GM06990 (cell line): ENCODE measurements at regions not wholly inside any gene's neighbourhood (a gene's known extent, or its start where the extent isn't known, plus 50 kb on each side); places are given as distances from the start of the nearest gene placed in this dataset.
"Not testable (repeated sequence)": the region's sequence is repeated elsewhere in the genome, so short reads cannot be mapped to it uniquely, and the experiment has no call there.

ENCODE experiments used
- DNase-seq: peaks from one replicate; pipeline ENCODE4 v3.0.0-alpha.2; 2011; ENCODE audit not compliant: insufficient read length; ENCODE audit errors: extremely low read depth
- H3K27me3 ChIP-seq: replicated peaks from 2 replicates; pipeline ENCODE4 v1.6.0; 2011; ENCODE audit warnings: low read length; ENCODE audit not compliant: control insufficient read depth, insufficient read depth
- H3K36me3 ChIP-seq: 2 replicates; pipeline ENCODE4 v1.5.1; 2011; ENCODE audit warnings: low read length; ENCODE audit not compliant: control insufficient read depth, insufficient read depth
- H3K4me3 ChIP-seq: replicated peaks from 2 replicates; pipeline ENCODE4 v1.5.1; 2011; ENCODE audit warnings: low read depth, mild to moderate bottlenecking, control low read depth, low read length
- TF ChIP-seq, protein P1 (sequence below): IDR thresholded peaks from 2 replicates; pipeline ENCODE4 v1.5.1; 2011; ENCODE audit warnings: low read length, control low read depth, mild to moderate bottlenecking, inconsistent platforms; ENCODE audit not compliant: insufficient read depth, poor library complexity, severe bottlenecking

DNA sequence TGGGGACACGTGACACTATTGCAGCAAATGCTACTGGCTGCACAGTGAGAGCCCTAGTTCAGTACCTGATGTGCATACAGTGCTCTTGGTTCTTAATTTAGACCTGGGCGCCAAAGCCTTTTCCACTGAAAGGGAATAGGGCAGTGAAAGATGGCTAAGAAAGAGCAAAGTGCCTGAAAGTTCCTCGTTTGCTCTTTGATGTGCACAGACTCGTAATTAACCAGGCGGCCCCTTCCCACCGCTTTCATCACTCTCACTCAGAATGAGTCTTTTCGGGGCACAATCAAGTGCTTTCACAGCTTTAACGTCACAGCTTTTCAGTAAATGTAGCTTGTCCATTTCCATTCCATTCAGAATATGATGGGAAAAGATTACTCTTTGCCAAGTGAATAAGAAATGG is 116.6 kb upstream of the ADRA1B start:
- no peak for DNase-seq
- TF ChIP-seq, protein P1, sequence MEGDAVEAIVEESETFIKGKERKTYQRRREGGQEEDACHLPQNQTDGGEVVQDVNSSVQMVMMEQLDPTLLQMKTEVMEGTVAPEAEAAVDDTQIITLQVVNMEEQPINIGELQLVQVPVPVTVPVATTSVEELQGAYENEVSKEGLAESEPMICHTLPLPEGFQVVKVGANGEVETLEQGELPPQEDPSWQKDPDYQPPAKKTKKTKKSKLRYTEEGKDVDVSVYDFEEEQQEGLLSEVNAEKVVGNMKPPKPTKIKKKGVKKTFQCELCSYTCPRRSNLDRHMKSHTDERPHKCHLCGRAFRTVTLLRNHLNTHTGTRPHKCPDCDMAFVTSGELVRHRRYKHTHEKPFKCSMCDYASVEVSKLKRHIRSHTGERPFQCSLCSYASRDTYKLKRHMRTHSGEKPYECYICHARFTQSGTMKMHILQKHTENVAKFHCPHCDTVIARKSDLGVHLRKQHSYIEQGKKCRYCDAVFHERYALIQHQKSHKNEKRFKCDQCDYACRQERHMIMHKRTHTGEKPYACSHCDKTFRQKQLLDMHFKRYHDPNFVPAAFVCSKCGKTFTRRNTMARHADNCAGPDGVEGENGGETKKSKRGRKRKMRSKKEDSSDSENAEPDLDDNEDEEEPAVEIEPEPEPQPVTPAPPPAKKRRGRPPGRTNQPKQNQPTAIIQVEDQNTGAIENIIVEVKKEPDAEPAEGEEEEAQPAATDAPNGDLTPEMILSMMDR: no peak
- Histone ChIP-seq H3K27me3 (no peaks in the 10 kb centered on the region), H3K36me3 (no peaks in the 10 kb centered on the region), H3K4me3 (no peak overlapping the region)

DNA sequence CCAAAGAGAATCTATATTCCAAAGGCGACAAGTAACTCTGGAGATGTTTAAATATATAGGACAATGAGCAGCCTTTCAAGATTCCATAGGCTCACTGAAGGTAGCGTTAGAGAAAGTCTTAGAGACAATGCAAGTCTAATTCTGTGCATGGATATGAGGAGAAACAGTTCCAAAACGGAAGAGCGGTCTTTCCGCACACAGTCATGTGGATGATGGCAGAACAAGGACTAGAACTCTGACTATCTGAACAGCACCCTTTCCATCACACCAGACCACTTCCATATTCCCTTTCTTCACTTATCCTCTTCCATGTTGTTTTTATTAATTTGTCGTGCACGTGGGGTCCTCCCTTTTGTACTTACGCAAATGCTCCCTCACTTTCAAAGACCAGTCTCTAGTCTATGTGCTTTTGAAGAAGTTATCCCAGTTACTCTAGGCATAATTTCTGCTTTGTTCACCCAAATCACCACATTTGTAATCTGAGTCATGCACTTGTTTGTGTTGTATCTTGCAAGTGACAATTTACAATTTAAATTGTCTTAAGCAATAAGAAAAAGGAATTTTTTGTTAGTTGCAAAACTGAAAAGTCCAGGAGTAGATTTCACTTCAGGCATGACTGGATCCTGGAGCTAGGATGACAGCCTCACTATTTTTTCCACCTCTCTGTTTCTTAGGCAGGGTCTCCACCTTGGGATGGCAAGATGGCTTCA is 116.0 kb upstream of the ADRA1B start:
- Histone ChIP-seq H3K4me3 (no peak overlapping the region), H3K36me3 (no peaks in the 10 kb centered on the region), H3K27me3 (no peaks in the 10 kb centered on the region)
- TF ChIP-seq, protein P1: no peak
- DNase-seq: no peak

DNA sequence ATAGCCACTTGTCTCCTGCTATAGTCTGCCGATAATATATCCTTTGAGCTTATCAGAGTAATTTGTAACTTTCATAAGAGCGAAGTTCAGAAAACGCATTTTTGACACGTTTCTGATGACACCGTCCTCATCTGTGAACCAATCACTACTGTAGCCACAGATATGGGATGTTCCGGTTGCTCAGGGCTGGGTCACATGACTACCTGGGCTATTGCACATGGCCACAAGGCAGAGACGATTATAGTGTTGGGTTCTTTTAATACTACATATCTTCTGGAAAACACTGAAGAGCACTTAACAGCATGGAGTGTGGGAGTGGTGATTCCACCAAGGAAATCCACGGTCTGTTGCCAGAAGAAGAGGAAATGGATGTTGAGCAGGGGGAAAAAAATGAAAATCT is 115.0 kb upstream of the ADRA1B start:
- TF ChIP-seq, protein P1: no peak
- DNase-seq: no peak
- Histone ChIP-seq H3K27me3 (no peaks in the 10 kb centered on the region), H3K4me3 (no peak overlapping the region), H3K36me3 (no peaks in the 10 kb centered on the region)

DNA sequence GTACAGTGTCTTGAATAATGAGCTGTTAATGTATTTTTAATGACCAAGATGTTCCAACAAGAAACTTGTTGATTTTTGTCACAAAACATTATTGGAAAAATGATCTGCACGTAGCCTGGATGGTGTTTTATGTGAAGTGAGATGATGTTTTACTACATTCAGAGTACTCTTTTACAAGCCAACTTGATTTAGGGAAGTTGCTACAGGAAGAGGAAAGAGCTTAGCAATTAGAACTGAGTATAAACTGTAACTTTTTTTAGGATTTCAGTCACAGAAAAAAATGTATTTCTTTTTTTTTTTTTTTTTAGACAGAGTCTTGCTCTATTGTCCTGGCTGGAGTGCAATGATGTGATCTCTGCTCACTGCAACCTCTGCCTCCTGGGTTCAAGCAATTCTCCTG is 113.6 kb upstream of the ADRA1B start:
- no peak for DNase-seq
- TF ChIP-seq, protein P1: no peak

DNA sequence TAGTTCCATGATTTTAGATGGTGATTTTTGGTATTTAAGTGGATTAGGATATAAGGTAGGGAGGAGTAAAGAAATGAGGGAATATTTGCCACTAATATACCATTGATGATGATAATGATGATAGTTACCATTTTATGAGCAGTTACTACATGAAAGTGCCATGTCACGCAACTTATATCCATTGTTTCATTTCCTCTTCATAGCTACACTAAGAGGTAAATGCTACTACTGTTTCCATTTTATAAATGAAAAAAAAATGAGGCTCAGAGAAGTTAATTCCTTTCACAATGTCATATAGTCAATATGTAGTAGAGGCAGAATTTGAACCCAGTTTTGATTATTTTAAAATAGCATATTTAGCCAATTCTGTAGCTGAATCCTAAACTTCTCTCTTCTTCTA is 112.2 kb upstream of the ADRA1B start:
- H3K4me3 ChIP-seq: no peak overlapping the region
- H3K36me3 ChIP-seq: no peaks in the 10 kb centered on the region
- TF ChIP-seq, protein P1: no peak
- DNase-seq: no peak
- no peaks in the 10 kb centered on the region for H3K27me3 ChIP-seq

More for the DNA sequence above, 113.6 kb upstream of the ADRA1B start:
- Histone ChIP-seq H3K4me3 (no peak overlapping the region), H3K36me3 (no peaks in the 10 kb centered on the region), H3K27me3 (no peaks in the 10 kb centered on the region)

DNA sequence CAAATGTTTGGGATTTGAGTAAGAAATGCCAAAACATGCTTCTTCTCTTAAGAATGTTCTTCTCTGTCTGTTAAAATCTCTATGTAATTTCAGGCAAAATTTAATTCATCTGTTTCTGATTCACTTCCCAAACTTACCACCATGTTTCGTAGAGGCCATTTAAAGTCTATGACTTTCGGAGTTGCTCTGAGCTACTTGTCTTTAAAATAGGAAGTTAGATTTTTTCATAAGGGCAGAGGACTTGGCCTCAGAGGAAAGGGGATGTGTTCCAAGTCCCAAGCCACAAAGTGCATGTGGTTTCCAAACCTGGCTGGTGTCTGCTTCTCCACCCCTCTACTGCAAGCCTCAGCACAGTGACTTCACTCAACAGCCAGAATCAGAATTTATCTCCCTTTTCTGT is 111.3 kb upstream of the ADRA1B start:
- no peak for DNase-seq
- no peak overlapping the region for H3K4me3 ChIP-seq
- no peaks in the 10 kb centered on the region for H3K36me3 ChIP-seq
- H3K27me3 ChIP-seq: no peaks in the 10 kb centered on the region
- TF ChIP-seq, protein P1: no peak

DNA sequence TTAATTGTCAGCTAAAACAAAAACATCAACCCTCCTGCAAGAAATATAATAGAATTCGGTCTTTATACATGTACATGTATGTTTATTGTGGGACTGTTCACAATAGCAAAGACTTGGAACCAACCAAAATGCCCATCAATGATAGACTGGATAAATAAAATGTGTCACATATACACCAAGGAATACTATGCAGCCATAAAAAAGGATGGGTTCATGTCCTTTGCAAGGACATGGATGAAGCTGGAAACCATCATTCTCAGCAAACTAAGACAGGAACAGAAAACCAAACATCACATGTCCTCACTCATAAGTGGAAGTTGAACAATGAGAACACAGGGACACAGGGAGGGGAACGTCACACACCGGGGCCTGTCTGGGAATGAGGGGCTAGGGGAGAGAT is 109.1 kb upstream of the ADRA1B start:
- H3K36me3 ChIP-seq, DNase-seq, H3K4me3 ChIP-seq, H3K27me3 ChIP-seq: not testable (repeated sequence)
